ENCODE measurements at regions not wholly inside any gene's neighbourhood (a gene's known extent, or its start where the extent isn't known, plus 50 kb on each side); places are given as distances from the start of the nearest gene placed in this dataset.

GRCh38 chr3:74023395-74023794 lies 398.7 kb upstream of the PDZRN3 start:
- ChIA-PET POLR2A (no interaction called here), SMC1A (ENCODE audit: uncharacterized antibody, unreplicated experiment) (interaction anchor here (0.6 kb wide), 1 partner anchor 216 kb away, joined by 4 read pairs; no protein-coding TSS in a partner anchor), RAD21 (ENCODE audit: unreplicated experiment) (no interaction called here), CTCF (interaction anchor here (0.6 to 0.9 kb wide), 2 partner anchors 16 to 154 kb away, joined by 3 to 5 read pairs; no protein-coding TSS in a partner anchor)
- no peak overlapping the region for H3K9ac ChIP-seq (ENCODE audit: control insufficient read depth, insufficient read depth, low read length)
- TF ChIP-seq MTA2 (IDR thresholded peaks at IDR 0.05; ENCODE audit: low read depth) (no peak), NFIC (IDR thresholded peaks at IDR 0.05; ENCODE audit: low read depth, low read length) (no peak), TCF7 (IDR thresholded peaks at IDR 0.05; ENCODE audit: borderline replicate concordance) (no peak), ELK1 (IDR thresholded peaks at IDR 0.05; ENCODE audit: low read depth, low read length) (no peak), E2F8 (IDR thresholded peaks at IDR 0.05; ENCODE audit: low read depth, partially characterized antibody) (no peak), EGR1 (IDR thresholded peaks at IDR 0.05; ENCODE audit: borderline replicate concordance in 1 of 2, low read depth in 2 of 2, low read length in 2 of 2) (no peak), RAD21 (IDR thresholded peaks at IDR 0.05; ENCODE audit: insufficient read depth, low read depth, low read length) (no peak), MYB (IDR thresholded peaks at IDR 0.05; ENCODE audit: borderline replicate concordance, low read depth, low read length) (no peak), ASH2L (IDR thresholded peaks at IDR 0.05; ENCODE audit: borderline replicate concordance, low read depth) (no peak), RB1 (IDR thresholded peaks at IDR 0.05; ENCODE audit: borderline replicate concordance) (no peak), IRF4 (IDR thresholded peaks at IDR 0.05; ENCODE audit: low read depth, low read length) (no peak), POLR2AphosphoS2 (IDR thresholded peaks at IDR 0.05; ENCODE audit: low read depth, low read length) (no peak), NR2C1 (IDR thresholded peaks at IDR 0.05) (no peak)
- FAIRE-seq (no peak), DNase-seq (ENCODE audit: low read depth, low spot score) (no peak), ATAC-seq (no peak)
- H3K27ac ChIP-seq (ENCODE audit: control insufficient read depth, insufficient read depth) = no peak overlapping the region
- H3K79me2 ChIP-seq (ENCODE audit: control insufficient read depth, insufficient read depth, low read length) = no peaks in the 10 kb centered on the region
- intact Hi-C loops (cut with micrococcal nuclease; ENCODE audit: unreplicated experiment) = no loop called here
- H3K4me1 ChIP-seq (ENCODE audit: control insufficient read depth, insufficient read depth, low read length) = no peaks in the 10 kb centered on the region
- in situ Hi-C loops (cut with MboI) = no loop called here
- H2AFZ ChIP-seq (ENCODE audit: control insufficient read depth, low read depth, low read length) = no peak overlapping the region
- BruUV-seq (replicated peaks) = no TSS peak
- H3K9me3 ChIP-seq (replicated peaks; ENCODE audit: control insufficient read depth, insufficient read depth, low read length) = no peaks in the 10 kb centered on the region
- no peaks in the 10 kb centered on the region for H3K36me3 ChIP-seq (ENCODE audit: control insufficient read depth in 2 of 2, insufficient read depth in 2 of 2, low read length in 1 of 2)
- no peak overlapping the region for H3K4me2 ChIP-seq (ENCODE audit: control insufficient read depth, insufficient read depth)
- no peaks in the 10 kb centered on the region for H4K20me1 ChIP-seq (ENCODE audit: control insufficient read depth, insufficient read depth)
- no peak overlapping the region for H3K4me3 ChIP-seq
- no peaks in the 10 kb centered on the region for H3K27me3 ChIP-seq (replicated peaks in 1 of 2; ENCODE audit: control insufficient read depth in 2 of 2, insufficient read depth in 2 of 2, low read length in 1 of 2)
- 48% methylated on average over 2 of the region's 2 CpGs for WGBS (ENCODE audit: insufficient coverage, insufficient replicate concordance, low lambda C conversion rate, missing lambda C conversion rate)

Data from GM12878 (cell line).